ENCODE measurements at regions not wholly inside any gene's neighbourhood (a gene's known extent, or its start where the extent isn't known, plus 50 kb on each side); places are given as distances from the start of the nearest gene placed in this dataset.
"Not testable (repeated sequence)": the region's sequence is repeated elsewhere in the genome, so short reads cannot be mapped to it uniquely, and the experiment has no call there.

DNA sequence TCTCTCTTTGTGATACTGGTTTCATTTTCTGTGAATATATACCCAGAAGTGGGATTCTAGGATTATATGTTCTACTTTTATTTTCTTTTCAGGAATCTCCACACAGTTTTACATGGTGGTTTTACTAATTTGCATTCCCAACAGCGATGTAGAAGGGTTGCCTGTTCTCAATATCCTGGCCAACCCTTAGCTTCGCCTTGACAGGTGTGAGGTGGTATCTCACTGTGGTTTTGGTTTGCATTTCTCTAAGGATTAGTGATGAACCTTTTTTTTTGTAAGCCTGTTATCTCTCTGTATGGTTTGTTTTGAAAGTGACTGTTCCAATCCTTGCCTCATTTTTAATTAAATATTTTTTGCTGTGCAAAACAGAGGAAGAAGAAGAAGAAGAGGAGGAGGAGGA lies 937.7 kb downstream of the CDH8 start (continued):
- TF ChIP-seq, protein P1, sequence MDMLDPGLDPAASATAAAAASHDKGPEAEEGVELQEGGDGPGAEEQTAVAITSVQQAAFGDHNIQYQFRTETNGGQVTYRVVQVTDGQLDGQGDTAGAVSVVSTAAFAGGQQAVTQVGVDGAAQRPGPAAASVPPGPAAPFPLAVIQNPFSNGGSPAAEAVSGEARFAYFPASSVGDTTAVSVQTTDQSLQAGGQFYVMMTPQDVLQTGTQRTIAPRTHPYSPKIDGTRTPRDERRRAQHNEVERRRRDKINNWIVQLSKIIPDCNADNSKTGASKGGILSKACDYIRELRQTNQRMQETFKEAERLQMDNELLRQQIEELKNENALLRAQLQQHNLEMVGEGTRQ (IDR thresholded peaks at IDR 0.05), result no peak
- TF ChIP-seq MAZ (IDR thresholded peaks at IDR 0.05; ENCODE audit: borderline replicate concordance, low read depth, low read length), result no peak

DNA sequence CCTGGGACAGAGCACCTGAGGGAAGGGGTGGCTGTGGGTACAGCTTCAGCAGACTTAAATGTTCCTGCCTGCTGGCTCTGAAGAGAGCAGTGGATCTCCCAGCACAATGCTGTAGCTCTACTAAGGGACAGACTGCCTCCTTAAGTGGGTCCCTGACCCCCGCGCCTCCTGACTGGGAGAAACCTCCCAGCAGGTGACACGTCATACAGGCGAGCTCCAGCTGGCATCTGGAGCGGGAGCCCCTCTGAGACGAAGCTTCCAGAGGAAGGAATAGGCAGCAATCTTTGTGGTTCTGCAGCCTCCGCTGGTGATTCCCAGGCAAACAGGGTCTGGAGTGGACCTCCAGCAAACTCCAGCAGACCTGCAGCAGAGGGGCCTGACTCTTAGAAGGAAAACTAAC lies 944.9 kb downstream of the CDH8 start:
- POLR2A ChIA-PET; FAIRE-seq; H3K4me1 ChIP-seq; H3K9me3 ChIP-seq; CTCF ChIA-PET; H3K4me2 ChIP-seq; DNase-seq (ENCODE audit: low read depth in 1 of 2, low spot score in 1 of 2); H3K4me3 ChIP-seq; H3K27ac ChIP-seq; ATAC-seq: not testable (repeated sequence)
- WGBS (ENCODE audit: missing lambda C conversion rate), result 6% methylated on average over 5 of the region's 7 CpGs

DNA sequence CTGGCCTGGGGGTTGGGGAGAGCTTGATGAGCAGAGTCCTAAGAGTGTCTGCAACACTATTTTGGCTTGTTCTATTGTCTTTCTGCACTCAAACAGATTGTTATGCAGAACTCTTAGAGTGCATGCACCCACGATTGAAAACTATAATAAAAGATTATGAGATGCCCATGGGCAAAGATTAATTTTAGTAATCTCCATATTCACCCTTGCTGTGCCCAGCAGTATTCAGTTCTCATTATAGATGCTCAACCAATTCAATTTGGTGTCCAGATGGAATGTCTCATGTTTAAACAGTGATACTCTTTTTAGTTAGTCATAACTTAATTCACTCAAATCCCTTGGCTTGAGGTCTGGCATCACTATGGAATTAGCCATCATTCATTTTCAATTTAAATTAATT lies 952.5 kb downstream of the CDH8 start:
- H3K4me3 ChIP-seq, result no peak overlapping the region
- H3K27ac ChIP-seq, result no peak overlapping the region
- FAIRE-seq (no peak), DNase-seq (ENCODE audit: low read depth in 1 of 2, low spot score in 1 of 2) (no peak), ATAC-seq (no peak)
- WGBS (ENCODE audit: missing lambda C conversion rate), result 0% methylated on average over 1 of the region's 1 CpG
- no peaks in the 10 kb centered on the region for H3K9me3 ChIP-seq
- no peak overlapping the region for H3K4me2 ChIP-seq
- ChIA-PET POLR2A (no interaction called here), CTCF (no interaction called here)
- H3K4me1 ChIP-seq, result no peaks in the 10 kb centered on the region
- TF ChIP-seq CHD4 (IDR thresholded peaks at IDR 0.05; ENCODE audit: borderline replicate concordance) (no peak), MAFK (IDR thresholded peaks at IDR 0.05; ENCODE audit: partially characterized antibody) (no peak), HDAC2 (IDR thresholded peaks at IDR 0.05) (no peak), ZFP36 (IDR thresholded peaks at IDR 0.05; ENCODE audit: borderline replicate concordance, partially characterized antibody) (no peak), BHLHE40 (IDR thresholded peaks at IDR 0.05; ENCODE audit: low read depth, low read length) (no peak), RCOR1 (IDR thresholded peaks at IDR 0.05; ENCODE audit: low read depth, low read length) (no peak), CHD2 (IDR thresholded peaks at IDR 0.05; ENCODE audit: low read length, partially characterized antibody) (no peak), SREBF2 (IDR thresholded peaks at IDR 0.05) (no peak), JUN (IDR thresholded peaks at IDR 0.05) (no peak), EHMT2 (IDR thresholded peaks at IDR 0.05; ENCODE audit: low read depth) (no peak), FOSL2 (IDR thresholded peaks at IDR 0.05) (no peak), FOSL2 (CRISPR knock-in tag; IDR thresholded peaks at IDR 0.05) (no peak)
- TF ChIP-seq, protein P2, sequence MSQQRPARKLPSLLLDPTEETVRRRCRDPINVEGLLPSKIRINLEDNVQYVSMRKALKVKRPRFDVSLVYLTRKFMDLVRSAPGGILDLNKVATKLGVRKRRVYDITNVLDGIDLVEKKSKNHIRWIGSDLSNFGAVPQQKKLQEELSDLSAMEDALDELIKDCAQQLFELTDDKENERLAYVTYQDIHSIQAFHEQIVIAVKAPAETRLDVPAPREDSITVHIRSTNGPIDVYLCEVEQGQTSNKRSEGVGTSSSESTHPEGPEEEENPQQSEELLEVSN (IDR thresholded peaks at IDR 0.05; ENCODE audit: borderline replicate concordance, low read depth), result no peak
- TF ChIP-seq, protein P3, sequence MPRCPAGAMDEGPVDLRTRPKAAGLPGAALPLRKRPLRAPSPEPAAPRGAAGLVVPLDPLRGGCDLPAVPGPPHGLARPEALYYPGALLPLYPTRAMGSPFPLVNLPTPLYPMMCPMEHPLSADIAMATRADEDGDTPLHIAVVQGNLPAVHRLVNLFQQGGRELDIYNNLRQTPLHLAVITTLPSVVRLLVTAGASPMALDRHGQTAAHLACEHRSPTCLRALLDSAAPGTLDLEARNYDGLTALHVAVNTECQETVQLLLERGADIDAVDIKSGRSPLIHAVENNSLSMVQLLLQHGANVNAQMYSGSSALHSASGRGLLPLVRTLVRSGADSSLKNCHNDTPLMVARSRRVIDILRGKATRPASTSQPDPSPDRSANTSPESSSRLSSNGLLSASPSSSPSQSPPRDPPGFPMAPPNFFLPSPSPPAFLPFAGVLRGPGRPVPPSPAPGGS (IDR thresholded peaks at IDR 0.05), result no peak
- TF ChIP-seq, protein P1 (IDR thresholded peaks at IDR 0.05), result no peak
- TF ChIP-seq, protein P4, sequence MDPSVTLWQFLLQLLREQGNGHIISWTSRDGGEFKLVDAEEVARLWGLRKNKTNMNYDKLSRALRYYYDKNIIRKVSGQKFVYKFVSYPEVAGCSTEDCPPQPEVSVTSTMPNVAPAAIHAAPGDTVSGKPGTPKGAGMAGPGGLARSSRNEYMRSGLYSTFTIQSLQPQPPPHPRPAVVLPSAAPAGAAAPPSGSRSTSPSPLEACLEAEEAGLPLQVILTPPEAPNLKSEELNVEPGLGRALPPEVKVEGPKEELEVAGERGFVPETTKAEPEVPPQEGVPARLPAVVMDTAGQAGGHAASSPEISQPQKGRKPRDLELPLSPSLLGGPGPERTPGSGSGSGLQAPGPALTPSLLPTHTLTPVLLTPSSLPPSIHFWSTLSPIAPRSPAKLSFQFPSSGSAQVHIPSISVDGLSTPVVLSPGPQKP (IDR thresholded peaks at IDR 0.05; ENCODE audit: low read depth, low read length), result no peak
- TF ChIP-seq, protein P5, sequence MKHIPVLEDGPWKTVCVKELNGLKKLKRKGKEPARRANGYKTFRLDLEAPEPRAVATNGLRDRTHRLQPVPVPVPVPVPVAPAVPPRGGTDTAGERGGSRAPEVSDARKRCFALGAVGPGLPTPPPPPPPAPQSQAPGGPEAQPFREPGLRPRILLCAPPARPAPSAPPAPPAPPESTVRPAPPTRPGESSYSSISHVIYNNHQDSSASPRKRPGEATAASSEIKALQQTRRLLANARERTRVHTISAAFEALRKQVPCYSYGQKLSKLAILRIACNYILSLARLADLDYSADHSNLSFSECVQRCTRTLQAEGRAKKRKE (CRISPR knock-in tag; IDR thresholded peaks at IDR 0.05; ENCODE audit: low read depth), result no peak
